ENCODE measurements at regions not wholly inside any gene's neighbourhood (a gene's known extent, or its start where the extent isn't known, plus 50 kb on each side); places are given as distances from the start of the nearest gene placed in this dataset.

DNA sequence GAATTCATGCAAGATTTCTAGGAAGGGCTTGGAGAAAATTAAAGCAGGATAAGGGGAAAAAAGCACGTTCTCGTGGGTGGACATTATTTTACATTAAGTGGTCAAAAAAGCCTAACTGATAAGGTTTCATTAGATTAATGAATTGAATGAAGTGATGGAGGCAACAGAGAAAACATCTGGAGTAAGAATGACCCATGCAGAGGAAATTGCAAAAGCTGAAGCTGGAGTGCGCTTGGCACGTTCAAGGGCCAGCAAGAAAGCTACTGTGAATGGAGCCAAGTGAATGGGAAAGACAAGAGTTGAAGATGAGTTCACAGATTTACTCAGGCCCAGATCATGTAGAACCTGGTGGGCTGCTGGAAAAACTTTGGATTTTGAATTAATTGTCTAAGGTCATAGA is 777.9 kb downstream of the DACH1 start:
- TF ChIP-seq, protein P1, sequence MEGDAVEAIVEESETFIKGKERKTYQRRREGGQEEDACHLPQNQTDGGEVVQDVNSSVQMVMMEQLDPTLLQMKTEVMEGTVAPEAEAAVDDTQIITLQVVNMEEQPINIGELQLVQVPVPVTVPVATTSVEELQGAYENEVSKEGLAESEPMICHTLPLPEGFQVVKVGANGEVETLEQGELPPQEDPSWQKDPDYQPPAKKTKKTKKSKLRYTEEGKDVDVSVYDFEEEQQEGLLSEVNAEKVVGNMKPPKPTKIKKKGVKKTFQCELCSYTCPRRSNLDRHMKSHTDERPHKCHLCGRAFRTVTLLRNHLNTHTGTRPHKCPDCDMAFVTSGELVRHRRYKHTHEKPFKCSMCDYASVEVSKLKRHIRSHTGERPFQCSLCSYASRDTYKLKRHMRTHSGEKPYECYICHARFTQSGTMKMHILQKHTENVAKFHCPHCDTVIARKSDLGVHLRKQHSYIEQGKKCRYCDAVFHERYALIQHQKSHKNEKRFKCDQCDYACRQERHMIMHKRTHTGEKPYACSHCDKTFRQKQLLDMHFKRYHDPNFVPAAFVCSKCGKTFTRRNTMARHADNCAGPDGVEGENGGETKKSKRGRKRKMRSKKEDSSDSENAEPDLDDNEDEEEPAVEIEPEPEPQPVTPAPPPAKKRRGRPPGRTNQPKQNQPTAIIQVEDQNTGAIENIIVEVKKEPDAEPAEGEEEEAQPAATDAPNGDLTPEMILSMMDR (IDR thresholded peaks at IDR 0.05), result no peak
- no peak for TF ChIP-seq POLR2A (IDR thresholded peaks at IDR 0.05)
